Stimulated activated memory B cell treated with anti-CD40 and anti-IgM and Interleukin-4, amounts not matched to agents 10 μg/mL and 1 μg/mL and 100 μg/mL, for 72 hours (primary cell): ENCODE measurements at regions not wholly inside any gene's neighbourhood (a gene's known extent, or its start where the extent isn't known, plus 50 kb on each side); places are given as distances from the start of the nearest gene placed in this dataset.
A peak's percentile ranks its signal among the peaks of the same experiment; 100 is the strongest.

Experiments used
- ATAC-seq: fragments of 150-1000 bp; cut with Tn5 transposase; 2 replicates; pipeline ENCODE4 v1.10.0; 2021
- H3K27ac Mint-ChIP-seq: one replicate; pipeline ENCODE4 v1.8.0; 2022; ENCODE audit warnings: mild to moderate bottlenecking, mixed read lengths
- H3K27me3 Mint-ChIP-seq: one replicate; pipeline ENCODE4 v1.8.0; 2022; ENCODE audit warnings: mixed read lengths
- H3K36me3 Mint-ChIP-seq: one replicate; pipeline ENCODE4 v1.8.0; 2022; ENCODE audit warnings: mixed read lengths
- H3K4me1 Mint-ChIP-seq: one replicate; pipeline ENCODE4 v1.8.0; 2022; ENCODE audit warnings: mixed read lengths
- H3K4me3 Mint-ChIP-seq: one replicate; pipeline ENCODE4 v1.8.0; 2022; ENCODE audit warnings: mild to moderate bottlenecking, moderate library complexity, mixed read lengths
- H3K9me3 Mint-ChIP-seq: one replicate; pipeline ENCODE4 v1.8.0; 2022; ENCODE audit warnings: mixed read lengths

GRCh38 chrX:23185951-23186350, 148.7 kb upstream of the PTCHD1 start:
- ATAC-seq, result no peak
- Mint-ChIP-seq H3K27me3 (no peaks in the 10 kb centered on the region), H3K36me3 (no peaks in the 10 kb centered on the region), H3K4me1 (no peaks in the 10 kb centered on the region), H3K27ac (no peak overlapping the region), H3K9me3 (peaks cover 6% of the 10 kb centered on the region), H3K4me3 (no peak overlapping the region)

- Mint-ChIP-seq H3K36me3 (no peaks in the 10 kb centered on the region), H3K9me3 (peaks cover 6% of the 10 kb centered on the region), H3K4me3 (no peak overlapping the region), H3K27ac (no peak overlapping the region), H3K4me1 (no peaks in the 10 kb centered on the region), H3K27me3 (no peaks in the 10 kb centered on the region)
- no peak for ATAC-seq
Observed at GRCh38 chrX:23187819-23188218, 146.8 kb upstream of the PTCHD1 start.

GRCh38 chrX:23194885-23195554, 139.6 kb upstream of the PTCHD1 start:
- H3K4me1 Mint-ChIP-seq, result no peaks in the 10 kb centered on the region
- ATAC-seq, result no peak
- no peak overlapping the region for H3K27ac Mint-ChIP-seq
- H3K27me3 Mint-ChIP-seq, result no peaks in the 10 kb centered on the region
- no peaks in the 10 kb centered on the region for H3K36me3 Mint-ChIP-seq
- no peak overlapping the region for H3K4me3 Mint-ChIP-seq
- H3K9me3 Mint-ChIP-seq, result no peaks in the 10 kb centered on the region

GRCh38 chrX:23195761-23196160, 138.9 kb upstream of the PTCHD1 start:
- Mint-ChIP-seq H3K4me1 (no peaks in the 10 kb centered on the region), H3K27ac (no peak overlapping the region), H3K36me3 (no peaks in the 10 kb centered on the region), H3K4me3 (no peak overlapping the region), H3K9me3 (no peaks in the 10 kb centered on the region), H3K27me3 (no peaks in the 10 kb centered on the region)
- no peak for ATAC-seq

GRCh38 chrX:23201706-23202105, 132.9 kb upstream of the PTCHD1 start:
- Mint-ChIP-seq H3K9me3 (no peaks in the 10 kb centered on the region), H3K27me3 (no peaks in the 10 kb centered on the region), H3K4me3 (no peak overlapping the region), H3K36me3 (no peaks in the 10 kb centered on the region), H3K4me1 (no peaks in the 10 kb centered on the region), H3K27ac (no peak overlapping the region)
- no peak for ATAC-seq

GRCh38 chrX:23202326-23202725, 132.3 kb upstream of the PTCHD1 start:
- ATAC-seq, result no peak
- no peaks in the 10 kb centered on the region for H3K36me3 Mint-ChIP-seq
- no peak overlapping the region for H3K4me3 Mint-ChIP-seq
- H3K4me1 Mint-ChIP-seq, result no peaks in the 10 kb centered on the region
- no peaks in the 10 kb centered on the region for H3K27me3 Mint-ChIP-seq
- H3K9me3 Mint-ChIP-seq, result no peaks in the 10 kb centered on the region
- no peak overlapping the region for H3K27ac Mint-ChIP-seq

GRCh38 chrX:23223169-23223568, 111.5 kb upstream of the PTCHD1 start:
- Mint-ChIP-seq H3K9me3 (no peaks in the 10 kb centered on the region), H3K27ac (no peak overlapping the region), H3K27me3 (no peaks in the 10 kb centered on the region), H3K36me3 (no peaks in the 10 kb centered on the region), H3K4me1 (no peaks in the 10 kb centered on the region), H3K4me3 (no peak overlapping the region)
- no peak for ATAC-seq

- no peaks in the 10 kb centered on the region for H3K27me3 Mint-ChIP-seq
- H3K27ac Mint-ChIP-seq, result no peak overlapping the region
- H3K4me1 Mint-ChIP-seq, result no peaks in the 10 kb centered on the region
- no peak overlapping the region for H3K4me3 Mint-ChIP-seq
- ATAC-seq, result no peak
- no peaks in the 10 kb centered on the region for H3K36me3 Mint-ChIP-seq
- no peaks in the 10 kb centered on the region for H3K9me3 Mint-ChIP-seq
Observed at GRCh38 chrX:23228454-23228853, 106.2 kb upstream of the PTCHD1 start.

- ATAC-seq, result no peak
- Mint-ChIP-seq H3K27ac (no peak overlapping the region), H3K4me3 (no peak overlapping the region), H3K27me3 (no peaks in the 10 kb centered on the region), H3K4me1 (no peaks in the 10 kb centered on the region), H3K36me3 (no peaks in the 10 kb centered on the region), H3K9me3 (no peaks in the 10 kb centered on the region)
Observed at GRCh38 chrX:23228950-23229448, 105.7 kb upstream of the PTCHD1 start.

GRCh38 chrX:23235051-23235450, 99.6 kb upstream of the PTCHD1 start:
- ATAC-seq, result no peak
- Mint-ChIP-seq H3K27ac (no peak overlapping the region), H3K27me3 (no peaks in the 10 kb centered on the region), H3K36me3 (no peaks in the 10 kb centered on the region), H3K4me3 (no peak overlapping the region), H3K9me3 (no peaks in the 10 kb centered on the region), H3K4me1 (no peaks in the 10 kb centered on the region)

GRCh38 chrX:23246001-23246400, 88.6 kb upstream of the PTCHD1 start:
- no peaks in the 10 kb centered on the region for H3K36me3 Mint-ChIP-seq
- no peaks in the 10 kb centered on the region for H3K27me3 Mint-ChIP-seq
- H3K4me1 Mint-ChIP-seq, result no peaks in the 10 kb centered on the region
- peaks cover 2% of the 10 kb centered on the region for H3K9me3 Mint-ChIP-seq
- ATAC-seq, result no peak
- no peak overlapping the region for H3K4me3 Mint-ChIP-seq
- H3K27ac Mint-ChIP-seq, result no peak overlapping the region

- ATAC-seq, result no peak
- H3K4me3 Mint-ChIP-seq, result no peak overlapping the region
- H3K36me3 Mint-ChIP-seq, result no peaks in the 10 kb centered on the region
- no peaks in the 10 kb centered on the region for H3K27me3 Mint-ChIP-seq
- peaks cover 8% of the 10 kb centered on the region for H3K9me3 Mint-ChIP-seq
- H3K4me1 Mint-ChIP-seq, result no peaks in the 10 kb centered on the region
- no peak overlapping the region for H3K27ac Mint-ChIP-seq
Observed at GRCh38 chrX:23248187-23248586, 86.5 kb upstream of the PTCHD1 start.

- H3K4me1 Mint-ChIP-seq, result no peaks in the 10 kb centered on the region
- H3K36me3 Mint-ChIP-seq, result no peaks in the 10 kb centered on the region
- peak; percentile 62 for ATAC-seq
- H3K27me3 Mint-ChIP-seq, result no peaks in the 10 kb centered on the region
- no peak overlapping the region for H3K27ac Mint-ChIP-seq
- peaks cover 8% of the 10 kb centered on the region for H3K9me3 Mint-ChIP-seq
- no peak overlapping the region for H3K4me3 Mint-ChIP-seq
Observed at GRCh38 chrX:23251043-23251442, 83.6 kb upstream of the PTCHD1 start.

GRCh38 chrX:23263892-23264291, 70.8 kb upstream of the PTCHD1 start:
- no peaks in the 10 kb centered on the region for H3K36me3 Mint-ChIP-seq
- peaks cover 7% of the 10 kb centered on the region for H3K9me3 Mint-ChIP-seq
- no peak for ATAC-seq

GRCh38 chrX:23269923-23270322, 64.7 kb upstream of the PTCHD1 start:
- Mint-ChIP-seq H3K4me3 (no peak overlapping the region), H3K9me3 (no peaks in the 10 kb centered on the region), H3K27me3 (no peaks in the 10 kb centered on the region), H3K36me3 (no peaks in the 10 kb centered on the region), H3K4me1 (no peaks in the 10 kb centered on the region), H3K27ac (no peak overlapping the region)
- no peak for ATAC-seq

More at GRCh38 chrX:23263892-23264291, 70.8 kb upstream of the PTCHD1 start:
- no peak overlapping the region for H3K27ac Mint-ChIP-seq
- H3K4me3 Mint-ChIP-seq, result no peak overlapping the region
- H3K27me3 Mint-ChIP-seq, result no peaks in the 10 kb centered on the region
- no peaks in the 10 kb centered on the region for H3K4me1 Mint-ChIP-seq

GRCh38 chrX:23271026-23271425, 63.6 kb upstream of the PTCHD1 start:
- Mint-ChIP-seq H3K36me3 (no peaks in the 10 kb centered on the region), H3K27me3 (no peaks in the 10 kb centered on the region), H3K4me3 (no peak overlapping the region), H3K9me3 (no peaks in the 10 kb centered on the region), H3K27ac (no peak overlapping the region), H3K4me1 (no peaks in the 10 kb centered on the region)
- no peak for ATAC-seq
